ENCODE measurements at regions not wholly inside any gene's neighbourhood (a gene's known extent, or its start where the extent isn't known, plus 50 kb on each side); places are given as distances from the start of the nearest gene placed in this dataset.

DNA sequence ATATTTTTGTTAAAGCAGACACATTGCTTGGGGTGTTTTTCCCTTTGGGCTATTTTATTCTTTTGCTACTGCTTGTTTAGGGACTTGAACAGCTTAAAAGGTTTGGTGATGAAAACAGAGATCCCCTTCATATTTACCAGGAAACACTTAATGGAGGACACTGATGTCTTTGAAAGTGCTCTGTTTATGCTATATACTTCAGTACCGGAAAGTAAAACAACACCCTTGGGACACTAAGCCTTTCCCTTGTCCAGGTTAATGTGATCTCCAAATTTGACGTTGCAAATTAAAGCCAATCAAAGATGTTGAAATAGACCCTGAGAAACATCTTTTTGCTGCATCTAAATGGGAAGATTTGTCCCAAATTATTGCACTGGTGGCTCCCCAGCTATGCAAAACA, 564.6 kb upstream of the PKDCC start:
- Histone ChIP-seq H3K36me3 (no peaks in the 10 kb centered on the region), H3K4me3 (no peak overlapping the region), H3K27me3 (no peaks in the 10 kb centered on the region), H3K4me1 (no peaks in the 10 kb centered on the region), H2AFZ (replicated peaks) (no peak overlapping the region), H3K79me2 (ENCODE audit: low read depth) (no peaks in the 10 kb centered on the region), H3K4me2 (no peak overlapping the region), H3K9ac (no peak overlapping the region), H3F3A (ENCODE audit: low read depth) (no peaks in the 10 kb centered on the region), H3K27ac (no peak overlapping the region), H4K20me1 (ENCODE audit: low read depth) (no peaks in the 10 kb centered on the region), H3K9me3 (ENCODE audit: low read depth) (no peaks in the 10 kb centered on the region)
- TF ChIP-seq, protein P1, sequence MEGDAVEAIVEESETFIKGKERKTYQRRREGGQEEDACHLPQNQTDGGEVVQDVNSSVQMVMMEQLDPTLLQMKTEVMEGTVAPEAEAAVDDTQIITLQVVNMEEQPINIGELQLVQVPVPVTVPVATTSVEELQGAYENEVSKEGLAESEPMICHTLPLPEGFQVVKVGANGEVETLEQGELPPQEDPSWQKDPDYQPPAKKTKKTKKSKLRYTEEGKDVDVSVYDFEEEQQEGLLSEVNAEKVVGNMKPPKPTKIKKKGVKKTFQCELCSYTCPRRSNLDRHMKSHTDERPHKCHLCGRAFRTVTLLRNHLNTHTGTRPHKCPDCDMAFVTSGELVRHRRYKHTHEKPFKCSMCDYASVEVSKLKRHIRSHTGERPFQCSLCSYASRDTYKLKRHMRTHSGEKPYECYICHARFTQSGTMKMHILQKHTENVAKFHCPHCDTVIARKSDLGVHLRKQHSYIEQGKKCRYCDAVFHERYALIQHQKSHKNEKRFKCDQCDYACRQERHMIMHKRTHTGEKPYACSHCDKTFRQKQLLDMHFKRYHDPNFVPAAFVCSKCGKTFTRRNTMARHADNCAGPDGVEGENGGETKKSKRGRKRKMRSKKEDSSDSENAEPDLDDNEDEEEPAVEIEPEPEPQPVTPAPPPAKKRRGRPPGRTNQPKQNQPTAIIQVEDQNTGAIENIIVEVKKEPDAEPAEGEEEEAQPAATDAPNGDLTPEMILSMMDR (IDR thresholded peaks at IDR 0.05), result no peak
- TF ChIP-seq EZH2 (IDR thresholded peaks at IDR 0.05) (no peak), EZH2phosphoT487 (IDR thresholded peaks at IDR 0.05) (no peak)
- no peak for DNase-seq (ENCODE audit: low spot score)
- Mint-ChIP-seq H3K4me3 (no peak overlapping the region), H3K27ac (no peak overlapping the region), H3K4me1 (no peaks in the 10 kb centered on the region), H3K36me3 (no peaks in the 10 kb centered on the region), H3K27me3 (ENCODE audit: insufficient read depth, low read depth) (peaks cover 2% of the 10 kb centered on the region), H3K9me3 (no peaks in the 10 kb centered on the region)

DNA sequence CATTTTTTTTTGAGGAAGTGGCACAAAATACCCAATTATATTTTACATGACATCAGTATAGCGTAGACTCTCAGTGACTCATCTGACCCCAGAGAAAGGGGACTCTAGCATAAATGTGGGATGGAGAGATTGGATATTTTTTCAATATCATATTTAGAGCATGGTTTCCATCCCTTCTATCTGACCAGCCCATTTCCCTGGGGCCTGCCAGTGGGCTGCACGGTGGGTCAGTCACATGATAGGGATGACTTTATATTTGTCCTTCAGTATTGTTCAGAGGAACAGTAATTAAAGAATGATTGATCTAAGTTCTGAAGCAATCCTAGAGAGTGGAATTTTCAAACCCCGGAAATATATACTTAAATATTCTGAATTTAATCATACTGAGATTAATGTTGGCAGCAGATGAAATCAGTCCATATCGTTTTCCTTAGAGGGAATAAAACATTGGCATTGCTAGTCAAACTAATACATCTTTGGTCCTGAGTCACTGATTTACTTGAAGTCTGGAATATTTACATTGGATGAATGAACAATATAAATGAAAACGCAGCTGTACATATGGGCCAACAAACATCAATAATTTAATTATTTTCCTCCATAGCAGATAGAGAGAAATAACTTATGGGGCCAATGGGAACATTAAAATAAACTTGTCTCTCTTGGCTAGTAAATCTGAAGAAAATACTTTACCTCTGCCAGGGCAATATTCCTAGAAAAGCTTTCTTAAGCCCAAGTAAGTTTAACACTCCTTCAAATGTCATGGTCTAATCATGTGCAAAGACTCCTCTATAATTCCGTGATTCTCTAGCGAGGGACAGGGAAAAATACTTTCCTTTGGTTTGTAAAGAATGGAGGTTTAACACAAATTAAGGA, 563.6 kb upstream of the PKDCC start:
- Histone ChIP-seq H2AFZ (replicated peaks) (no peak overlapping the region), H3K4me2 (no peak overlapping the region), H3K9ac (no peak overlapping the region), H3K27me3 (no peaks in the 10 kb centered on the region), H3F3A (ENCODE audit: low read depth) (no peaks in the 10 kb centered on the region), H3K36me3 (no peaks in the 10 kb centered on the region), H3K79me2 (ENCODE audit: low read depth) (no peaks in the 10 kb centered on the region), H4K20me1 (ENCODE audit: low read depth) (no peaks in the 10 kb centered on the region), H3K27ac (no peak overlapping the region), H3K4me3 (no peak overlapping the region), H3K9me3 (ENCODE audit: low read depth) (no peaks in the 10 kb centered on the region), H3K4me1 (no peaks in the 10 kb centered on the region)
- Mint-ChIP-seq H3K4me3 (no peak overlapping the region), H3K36me3 (no peaks in the 10 kb centered on the region), H3K27ac (no peak overlapping the region), H3K4me1 (no peaks in the 10 kb centered on the region), H3K27me3 (ENCODE audit: insufficient read depth, low read depth) (no peaks in the 10 kb centered on the region), H3K9me3 (no peaks in the 10 kb centered on the region)
- no peak for DNase-seq (ENCODE audit: low spot score)
- TF ChIP-seq EZH2phosphoT487 (IDR thresholded peaks at IDR 0.05) (no peak), EZH2 (IDR thresholded peaks at IDR 0.05) (no peak)
- TF ChIP-seq, protein P1 (IDR thresholded peaks at IDR 0.05), result no peak

DNA sequence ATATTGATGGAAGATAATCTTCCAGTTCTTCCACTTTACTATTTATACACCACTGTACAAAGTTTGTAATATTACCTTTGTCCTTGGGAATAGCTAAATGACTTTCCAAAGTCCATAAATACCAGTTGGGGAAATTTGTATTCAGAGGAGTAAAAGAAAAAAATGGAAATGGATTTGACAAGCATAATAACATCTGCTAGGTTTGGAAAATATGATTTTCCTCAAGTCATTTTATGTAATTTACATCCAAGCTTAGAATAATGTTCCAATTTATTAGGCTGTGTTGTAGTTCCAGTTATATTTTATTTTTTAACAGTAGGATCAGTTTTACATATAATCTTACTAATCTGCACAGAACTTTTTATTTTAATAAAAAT, 563.0 kb upstream of the PKDCC start:
- H3K9me3 ChIP-seq (ENCODE audit: low read depth), result no peaks in the 10 kb centered on the region
- no peaks in the 10 kb centered on the region for H3K79me2 ChIP-seq (ENCODE audit: low read depth)
- H3K4me1 ChIP-seq, result no peaks in the 10 kb centered on the region
- Mint-ChIP-seq H3K4me3 (no peak overlapping the region), H3K9me3 (no peaks in the 10 kb centered on the region), H3K27me3 (ENCODE audit: insufficient read depth, low read depth) (no peaks in the 10 kb centered on the region), H3K4me1 (no peaks in the 10 kb centered on the region), H3K27ac (no peak overlapping the region), H3K36me3 (no peaks in the 10 kb centered on the region)
- no peaks in the 10 kb centered on the region for H4K20me1 ChIP-seq (ENCODE audit: low read depth)
- no peak for DNase-seq (ENCODE audit: low spot score)
- H2AFZ ChIP-seq (replicated peaks), result no peak overlapping the region
- H3K4me2 ChIP-seq, result no peak overlapping the region
- no peak overlapping the region for H3K4me3 ChIP-seq
- no peak overlapping the region for H3K9ac ChIP-seq
- H3F3A ChIP-seq (ENCODE audit: low read depth), result no peaks in the 10 kb centered on the region
- TF ChIP-seq EZH2 (IDR thresholded peaks at IDR 0.05) (no peak), EZH2phosphoT487 (IDR thresholded peaks at IDR 0.05) (no peak)
- TF ChIP-seq, protein P1 (IDR thresholded peaks at IDR 0.05), result no peak
- no peaks in the 10 kb centered on the region for H3K27me3 ChIP-seq
- H3K36me3 ChIP-seq, result no peaks in the 10 kb centered on the region
- no peak overlapping the region for H3K27ac ChIP-seq

Measured in neural progenitor cell (in vitro differentiated cells).